ENCODE measurements at regions not wholly inside any gene's neighbourhood (a gene's known extent, or its start where the extent isn't known, plus 50 kb on each side); places are given as distances from the start of the nearest gene placed in this dataset.
"Not testable (repeated sequence)": the region's sequence is repeated elsewhere in the genome, so short reads cannot be mapped to it uniquely, and the experiment has no call there.

DNA sequence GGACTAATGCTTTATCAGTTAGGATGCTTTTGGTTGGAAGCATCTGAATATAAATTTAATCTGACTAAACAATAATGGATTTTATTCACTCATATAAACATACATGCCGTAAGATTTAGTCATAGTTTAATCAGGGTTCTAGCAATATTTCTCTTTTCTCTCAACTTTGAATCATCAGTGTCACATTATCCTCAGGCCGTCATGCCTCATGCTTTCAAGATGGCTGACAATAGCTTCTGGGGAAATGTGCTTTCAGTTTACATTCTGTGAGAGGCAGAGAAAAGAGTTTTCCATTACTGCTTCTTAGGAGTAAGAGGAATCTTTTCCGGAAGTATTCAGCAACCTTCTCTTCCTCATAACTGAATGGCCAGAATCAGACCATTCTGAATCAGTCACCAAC is 162.2 kb downstream of the GJA1 start:
- TF ChIP-seq, protein P1, sequence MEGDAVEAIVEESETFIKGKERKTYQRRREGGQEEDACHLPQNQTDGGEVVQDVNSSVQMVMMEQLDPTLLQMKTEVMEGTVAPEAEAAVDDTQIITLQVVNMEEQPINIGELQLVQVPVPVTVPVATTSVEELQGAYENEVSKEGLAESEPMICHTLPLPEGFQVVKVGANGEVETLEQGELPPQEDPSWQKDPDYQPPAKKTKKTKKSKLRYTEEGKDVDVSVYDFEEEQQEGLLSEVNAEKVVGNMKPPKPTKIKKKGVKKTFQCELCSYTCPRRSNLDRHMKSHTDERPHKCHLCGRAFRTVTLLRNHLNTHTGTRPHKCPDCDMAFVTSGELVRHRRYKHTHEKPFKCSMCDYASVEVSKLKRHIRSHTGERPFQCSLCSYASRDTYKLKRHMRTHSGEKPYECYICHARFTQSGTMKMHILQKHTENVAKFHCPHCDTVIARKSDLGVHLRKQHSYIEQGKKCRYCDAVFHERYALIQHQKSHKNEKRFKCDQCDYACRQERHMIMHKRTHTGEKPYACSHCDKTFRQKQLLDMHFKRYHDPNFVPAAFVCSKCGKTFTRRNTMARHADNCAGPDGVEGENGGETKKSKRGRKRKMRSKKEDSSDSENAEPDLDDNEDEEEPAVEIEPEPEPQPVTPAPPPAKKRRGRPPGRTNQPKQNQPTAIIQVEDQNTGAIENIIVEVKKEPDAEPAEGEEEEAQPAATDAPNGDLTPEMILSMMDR (IDR thresholded peaks at IDR 0.05; ENCODE audit: low read length) = no peak
- TF ChIP-seq EZH2 (IDR thresholded peaks at IDR 0.05; ENCODE audit: borderline replicate concordance, low read length) = no peak
- Histone ChIP-seq H2AFZ (ENCODE audit: low read length) (no peak overlapping the region), H3K4me2 (ENCODE audit: low read length) (no peak overlapping the region)

DNA sequence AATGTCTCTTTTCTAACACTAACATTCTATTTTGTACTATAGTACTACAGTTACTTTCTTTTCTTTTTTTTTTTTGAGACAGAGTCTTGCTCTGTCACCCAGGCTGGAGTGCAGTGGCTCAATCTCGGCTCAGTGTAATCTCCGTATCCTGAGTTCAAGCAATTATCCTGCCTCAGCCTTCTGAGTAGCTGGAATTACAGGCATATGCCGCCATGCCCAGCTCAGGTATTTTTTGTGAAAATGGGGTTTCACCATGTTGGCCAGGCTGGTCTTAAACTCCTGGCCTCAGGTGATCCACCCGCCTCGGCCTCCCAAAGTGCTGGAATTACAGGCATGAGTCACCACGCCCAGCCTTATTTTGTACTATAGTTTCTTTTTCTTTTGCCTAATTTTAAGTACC is 163.9 kb downstream of the GJA1 start:
- not testable (repeated sequence) for H3K9ac ChIP-seq (ENCODE audit: low read length); H3F3A ChIP-seq (ENCODE audit: insufficient read depth, low read length); H2AFZ ChIP-seq (ENCODE audit: low read length); H3K79me2 ChIP-seq (ENCODE audit: insufficient read depth, low read length); H3K27ac ChIP-seq (ENCODE audit: low read depth, low read length, poor library complexity, severe bottlenecking); H3K27me3 ChIP-seq (ENCODE audit: insufficient read depth, low read length); H3K4me1 ChIP-seq (ENCODE audit: insufficient read depth, low read length, severe bottlenecking); H3K4me2 ChIP-seq (ENCODE audit: low read length); H3K9me2 ChIP-seq (ENCODE audit: low read depth, low read length); H3K36me3 ChIP-seq (ENCODE audit: insufficient read depth, low read length); H3K4me3 ChIP-seq (ENCODE audit: low read depth, low read length, poor library complexity, severe bottlenecking); H4K20me1 ChIP-seq (ENCODE audit: insufficient read depth, low read length); H3K9me3 ChIP-seq (ENCODE audit: low read length)

More for the DNA sequence above, 162.2 kb downstream of the GJA1 start:
- H3K9ac ChIP-seq (ENCODE audit: low read length) = no peak overlapping the region
- no peaks in the 10 kb centered on the region for H3F3A ChIP-seq (ENCODE audit: insufficient read depth, low read length)
- H3K4me1 ChIP-seq (ENCODE audit: insufficient read depth, low read length, severe bottlenecking) = no peaks in the 10 kb centered on the region
- no peak overlapping the region for H3K27ac ChIP-seq (ENCODE audit: low read depth, low read length, poor library complexity, severe bottlenecking)
- H3K4me3 ChIP-seq (ENCODE audit: low read depth, low read length, poor library complexity, severe bottlenecking) = no peak overlapping the region
- no peaks in the 10 kb centered on the region for H3K9me2 ChIP-seq (ENCODE audit: low read depth, low read length)
- no peaks in the 10 kb centered on the region for H4K20me1 ChIP-seq (ENCODE audit: insufficient read depth, low read length)
- H3K36me3 ChIP-seq (ENCODE audit: insufficient read depth, low read length) = no peaks in the 10 kb centered on the region
- no peaks in the 10 kb centered on the region for H3K9me3 ChIP-seq (ENCODE audit: low read length)
- no peaks in the 10 kb centered on the region for H3K79me2 ChIP-seq (ENCODE audit: insufficient read depth, low read length)
- no peaks in the 10 kb centered on the region for H3K27me3 ChIP-seq (ENCODE audit: insufficient read depth, low read length)

DNA sequence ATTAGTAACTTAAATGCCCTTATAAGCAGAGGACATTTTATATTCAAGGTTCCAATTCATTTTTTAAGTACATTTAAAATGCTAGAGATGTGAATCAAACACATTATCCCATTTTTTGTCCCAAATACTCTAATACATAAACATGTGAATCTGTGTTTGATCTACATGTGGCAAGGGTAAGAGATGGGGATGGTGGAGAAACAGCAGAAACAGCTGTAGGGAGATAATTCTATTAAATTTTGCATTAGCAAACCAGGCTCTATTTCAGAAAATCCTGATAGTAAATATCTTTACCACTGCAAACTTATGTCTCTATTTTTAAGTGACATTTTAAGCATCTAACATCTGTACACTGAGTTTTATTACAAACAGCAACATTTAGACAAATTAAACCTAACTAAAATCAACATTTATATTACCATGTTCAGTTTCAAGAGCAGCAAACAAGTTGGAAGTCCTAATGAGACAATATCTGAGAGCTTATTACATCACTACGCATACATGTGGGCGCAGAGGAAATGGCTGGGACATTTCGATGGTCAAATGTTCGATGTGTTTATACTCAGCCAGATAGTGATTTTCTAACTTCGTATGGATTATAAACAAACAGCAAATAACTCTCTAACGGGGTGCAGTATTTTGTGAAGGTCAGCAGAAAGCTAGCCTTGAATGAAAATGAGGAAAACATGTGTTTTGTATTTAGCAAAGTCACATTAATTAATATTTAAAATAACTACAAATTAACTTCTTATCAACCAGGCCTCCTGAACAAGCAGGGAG is 165.1 kb downstream of the GJA1 start:
- Histone ChIP-seq H3K27me3 (ENCODE audit: insufficient read depth, low read length) (no peaks in the 10 kb centered on the region), H3K79me2 (ENCODE audit: insufficient read depth, low read length) (no peaks in the 10 kb centered on the region), H3K9me2 (ENCODE audit: low read depth, low read length) (no peaks in the 10 kb centered on the region), H4K20me1 (ENCODE audit: insufficient read depth, low read length) (no peaks in the 10 kb centered on the region), H3K36me3 (ENCODE audit: insufficient read depth, low read length) (no peaks in the 10 kb centered on the region), H3F3A (ENCODE audit: insufficient read depth, low read length) (no peaks in the 10 kb centered on the region), H3K9me3 (ENCODE audit: low read length) (no peaks in the 10 kb centered on the region), H3K9ac (ENCODE audit: low read length) (no peak overlapping the region), H3K4me1 (ENCODE audit: insufficient read depth, low read length, severe bottlenecking) (no peaks in the 10 kb centered on the region), H3K4me3 (ENCODE audit: low read depth, low read length, poor library complexity, severe bottlenecking) (no peak overlapping the region), H2AFZ (ENCODE audit: low read length) (no peak overlapping the region), H3K27ac (ENCODE audit: low read depth, low read length, poor library complexity, severe bottlenecking) (no peak overlapping the region), H3K4me2 (ENCODE audit: low read length) (no peak overlapping the region)
- TF ChIP-seq, protein P1 (IDR thresholded peaks at IDR 0.05; ENCODE audit: low read length) = no peak
- no peak for TF ChIP-seq EZH2 (IDR thresholded peaks at IDR 0.05; ENCODE audit: borderline replicate concordance, low read length)

DNA sequence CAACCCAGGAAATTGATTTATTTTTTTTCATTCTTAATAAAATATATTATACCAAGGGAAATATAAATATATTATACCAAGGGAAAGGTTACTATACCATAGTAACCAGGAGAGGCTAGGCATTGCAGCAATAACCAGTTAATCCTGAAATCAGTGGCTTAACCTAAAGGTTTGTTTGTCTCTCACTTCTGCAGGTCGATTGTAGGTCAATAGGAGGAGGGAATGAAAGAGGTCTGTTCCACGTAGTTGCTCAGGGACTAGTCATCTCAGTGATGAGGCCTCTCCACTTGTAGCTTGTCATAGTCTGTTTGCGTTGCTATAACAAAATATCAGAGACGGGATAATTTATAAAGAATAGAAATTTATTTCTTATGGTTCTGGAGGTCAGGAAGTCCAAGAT is 168.0 kb downstream of the GJA1 start:
- no peak overlapping the region for H3K4me3 ChIP-seq (ENCODE audit: low read depth, low read length, poor library complexity, severe bottlenecking)
- H3K9me3 ChIP-seq (ENCODE audit: low read length) = no peaks in the 10 kb centered on the region
- TF ChIP-seq EZH2 (IDR thresholded peaks at IDR 0.05; ENCODE audit: borderline replicate concordance, low read length) = no peak
- TF ChIP-seq, protein P1 (IDR thresholded peaks at IDR 0.05; ENCODE audit: low read length) = no peak
- no peaks in the 10 kb centered on the region for H3K27me3 ChIP-seq (ENCODE audit: insufficient read depth, low read length)
- H3K27ac ChIP-seq (ENCODE audit: low read depth, low read length, poor library complexity, severe bottlenecking) = no peak overlapping the region
- no peaks in the 10 kb centered on the region for H4K20me1 ChIP-seq (ENCODE audit: insufficient read depth, low read length)
- no peaks in the 10 kb centered on the region for H3K9me2 ChIP-seq (ENCODE audit: low read depth, low read length)
- H3K4me1 ChIP-seq (ENCODE audit: insufficient read depth, low read length, severe bottlenecking) = no peaks in the 10 kb centered on the region
- no peaks in the 10 kb centered on the region for H3F3A ChIP-seq (ENCODE audit: insufficient read depth, low read length)
- no peak overlapping the region for H3K9ac ChIP-seq (ENCODE audit: low read length)
- no peak overlapping the region for H2AFZ ChIP-seq (ENCODE audit: low read length)
- H3K36me3 ChIP-seq (ENCODE audit: insufficient read depth, low read length) = no peaks in the 10 kb centered on the region
- H3K79me2 ChIP-seq (ENCODE audit: insufficient read depth, low read length) = no peaks in the 10 kb centered on the region
- H3K4me2 ChIP-seq (ENCODE audit: low read length) = no peak overlapping the region

Data from OCI-LY1 (cell line).